ENCODE measurements at regions not wholly inside any gene's neighbourhood (a gene's known extent, or its start where the extent isn't known, plus 50 kb on each side); places are given as distances from the start of the nearest gene placed in this dataset.

- TF ChIP-seq CTCF (IDR thresholded peaks at IDR 0.05; ENCODE audit: insufficient read depth, low read length, poor library complexity, severe bottlenecking): no peak
- Histone ChIP-seq H3K27me3 (replicated peaks; ENCODE audit: control insufficient read depth, insufficient read depth, low read length) (no peaks in the 10 kb centered on the region), H3K4me3 (replicated peaks; ENCODE audit: low read depth, low read length) (no peak overlapping the region), H3K36me3 (ENCODE audit: control insufficient read depth, insufficient read depth, low read length) (no peaks in the 10 kb centered on the region)
- peak; percentile 64 for DNase-seq (ENCODE audit: extremely low read depth, insufficient read length)
These were observed 421.4 kb downstream of the SHQ1 start for GRCh38 chr3:72426618-72427397.

GRCh38 chr3:72423643-72424042 lies 424.6 kb downstream of the SHQ1 start:
- no peaks in the 10 kb centered on the region for H3K27me3 ChIP-seq (replicated peaks; ENCODE audit: control insufficient read depth, insufficient read depth, low read length)
- no peaks in the 10 kb centered on the region for H3K36me3 ChIP-seq (ENCODE audit: control insufficient read depth, insufficient read depth, low read length)
- no peak overlapping the region for H3K4me3 ChIP-seq (replicated peaks; ENCODE audit: low read depth, low read length)
- no peak for DNase-seq (ENCODE audit: extremely low read depth, insufficient read length)
- TF ChIP-seq CTCF (IDR thresholded peaks at IDR 0.05; ENCODE audit: insufficient read depth, low read length, poor library complexity, severe bottlenecking): no peak

DNA sequence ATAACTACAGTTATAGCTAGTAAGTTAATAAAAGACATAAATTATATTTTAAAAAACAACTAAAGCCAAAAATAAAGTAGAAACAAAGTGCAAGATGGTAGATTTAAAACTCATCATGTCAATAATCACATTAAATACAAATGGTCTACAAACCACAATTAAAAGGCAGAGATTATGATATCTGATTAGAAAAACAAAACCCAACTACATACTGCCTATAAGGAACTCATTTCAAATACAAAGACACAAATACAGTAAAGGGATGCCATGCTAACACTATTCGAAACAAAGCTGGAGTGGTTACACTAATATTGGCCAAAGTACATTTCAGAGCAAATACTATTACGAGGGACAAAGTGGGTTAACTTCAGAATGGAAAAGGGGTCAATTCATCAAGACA lies 426.5 kb downstream of the SHQ1 start:
- no peaks in the 10 kb centered on the region for H3K27me3 ChIP-seq (replicated peaks; ENCODE audit: control insufficient read depth, insufficient read depth, low read length)
- TF ChIP-seq CTCF (IDR thresholded peaks at IDR 0.05; ENCODE audit: insufficient read depth, low read length, poor library complexity, severe bottlenecking): no peak
- no peaks in the 10 kb centered on the region for H3K36me3 ChIP-seq (ENCODE audit: control insufficient read depth, insufficient read depth, low read length)
- DNase-seq (ENCODE audit: extremely low read depth, insufficient read length): no peak
- H3K4me3 ChIP-seq (replicated peaks; ENCODE audit: low read depth, low read length): no peak overlapping the region

DNA sequence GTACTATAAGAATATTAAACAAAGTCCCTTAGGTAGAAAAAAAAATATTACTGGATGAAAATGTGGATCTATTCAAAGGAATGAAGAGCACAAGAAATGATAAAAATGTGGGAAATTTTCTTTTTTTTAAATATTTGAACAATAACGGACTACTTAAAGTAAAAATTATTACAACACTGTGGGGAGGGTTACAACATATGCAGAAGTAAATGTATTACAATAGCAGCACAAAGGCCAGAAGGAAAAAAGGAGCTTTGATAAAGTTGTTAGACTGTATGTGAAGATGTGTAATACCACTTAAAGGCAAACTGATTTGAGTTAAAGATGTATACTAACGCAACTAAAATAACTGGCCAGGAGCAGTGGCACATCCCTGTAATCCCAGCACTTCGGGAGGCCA lies 427.1 kb downstream of the SHQ1 start:
- no peak overlapping the region for H3K4me3 ChIP-seq (replicated peaks; ENCODE audit: low read depth, low read length)
- DNase-seq (ENCODE audit: extremely low read depth, insufficient read length): no peak
- H3K36me3 ChIP-seq (ENCODE audit: control insufficient read depth, insufficient read depth, low read length): no peaks in the 10 kb centered on the region
- no peaks in the 10 kb centered on the region for H3K27me3 ChIP-seq (replicated peaks; ENCODE audit: control insufficient read depth, insufficient read depth, low read length)
- TF ChIP-seq CTCF (IDR thresholded peaks at IDR 0.05; ENCODE audit: insufficient read depth, low read length, poor library complexity, severe bottlenecking): no peak

DNA sequence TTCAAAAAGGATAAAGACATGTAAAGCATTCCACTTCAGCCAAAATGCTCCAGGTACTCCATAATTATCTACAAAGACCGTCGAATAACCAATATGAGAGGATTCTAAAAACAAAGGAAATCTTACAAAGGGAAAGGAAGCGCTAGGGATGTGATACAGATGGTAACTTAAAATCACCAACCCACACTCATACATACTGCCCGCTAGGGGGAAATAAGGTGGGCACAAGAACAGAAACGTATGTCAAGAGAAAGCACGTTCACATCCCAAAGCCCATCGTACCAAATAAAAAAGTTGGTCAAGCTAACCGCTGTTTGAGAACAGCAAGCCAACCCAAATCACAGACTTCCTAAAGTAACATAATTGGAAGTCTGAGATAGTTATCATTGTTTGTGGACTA lies 429.4 kb downstream of the SHQ1 start:
- no peak for DNase-seq (ENCODE audit: extremely low read depth, insufficient read length)
- TF ChIP-seq CTCF (IDR thresholded peaks at IDR 0.05; ENCODE audit: insufficient read depth, low read length, poor library complexity, severe bottlenecking): no peak
- Histone ChIP-seq H3K27me3 (replicated peaks; ENCODE audit: control insufficient read depth, insufficient read depth, low read length) (no peaks in the 10 kb centered on the region), H3K36me3 (ENCODE audit: control insufficient read depth, insufficient read depth, low read length) (no peaks in the 10 kb centered on the region), H3K4me3 (replicated peaks; ENCODE audit: low read depth, low read length) (no peak overlapping the region)

GRCh38 chr3:72418244-72418643 lies 430.0 kb downstream of the SHQ1 start:
- Histone ChIP-seq H3K4me3 (replicated peaks; ENCODE audit: low read depth, low read length) (no peak overlapping the region), H3K36me3 (ENCODE audit: control insufficient read depth, insufficient read depth, low read length) (no peaks in the 10 kb centered on the region), H3K27me3 (replicated peaks; ENCODE audit: control insufficient read depth, insufficient read depth, low read length) (no peaks in the 10 kb centered on the region)
- no peak for TF ChIP-seq CTCF (IDR thresholded peaks at IDR 0.05; ENCODE audit: insufficient read depth, low read length, poor library complexity, severe bottlenecking)
- peak; percentile 9 for DNase-seq (ENCODE audit: extremely low read depth, insufficient read length)
